Endothelial cell of umbilical vein (primary cell): ENCODE measurements at regions not wholly inside any gene's neighbourhood (a gene's known extent, or its start where the extent isn't known, plus 50 kb on each side); places are given as distances from the start of the nearest gene placed in this dataset.

ENCODE experiments used
- CTCF ChIP-seq, 2 donors: IDR thresholded peaks; 1 replicate in 1 of 2; 2 replicates in 1 of 2; pipeline ENCODE4 v1.5.1; 2011; ENCODE audit warnings: low read length in 2 of 2, mild to moderate bottlenecking in 2 of 2, moderate library complexity in 2 of 2, control low read depth in 1 of 2, inconsistent platforms in 1 of 2, low read depth in 1 of 2; ENCODE audit not compliant: insufficient read depth in 1 of 2; ENCODE audit errors: extremely low read depth in 1 of 2
- MAX ChIP-seq: IDR thresholded peaks from 2 replicates; pipeline ENCODE4 v1.6.1; 2011; ENCODE audit not compliant: insufficient read depth, insufficient read length
- POLR2AphosphoS5 ChIP-seq: IDR thresholded peaks from 2 replicates; pipeline ENCODE4 v1.6.1; 2012; ENCODE audit warnings: low read depth, mild to moderate bottlenecking, control low read depth, low read length, moderate library complexity; ENCODE audit not compliant: insufficient read depth

DNA sequence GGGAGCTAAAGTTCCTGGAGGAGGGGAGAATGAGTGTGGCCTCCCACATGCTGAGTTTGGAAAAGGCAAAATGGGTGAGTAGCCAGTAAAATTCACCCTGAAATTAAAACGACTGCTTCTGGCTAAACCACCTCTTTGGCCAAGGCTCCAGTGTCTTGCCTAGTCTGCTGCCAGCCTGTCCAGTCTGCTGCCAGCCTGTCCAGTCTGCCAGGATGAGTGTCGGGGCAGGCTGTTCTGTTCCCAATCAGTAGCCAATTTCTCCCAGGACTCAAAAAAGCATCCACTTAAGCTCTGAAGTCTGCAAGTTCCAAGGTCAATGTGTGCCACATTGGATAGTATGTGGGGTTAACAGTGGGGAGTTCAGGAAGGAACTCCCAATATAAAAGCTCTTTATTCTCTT, 134.6 kb upstream of the KLHL29 start:
- TF ChIP-seq MAX (no peak), CTCF (IDR thresholded peaks at IDR 0.05; ENCODE audit: extremely low read depth in 1 of 2, insufficient read depth in 1 of 2, low read depth in 1 of 2, low read length in 2 of 2) (no peak), POLR2AphosphoS5 (no peak)
